Pons (tissue), 1 donor: ENCODE measurements at regions not wholly inside any gene's neighbourhood (a gene's known extent, or its start where the extent isn't known, plus 50 kb on each side); places are given as distances from the start of the nearest gene placed in this dataset.

ENCODE experiments used
- DNase-seq: peaks from one replicate; pipeline ENCODE4 v3.0.0-alpha.2; 2016; ENCODE audit warnings: low spot score

DNA sequence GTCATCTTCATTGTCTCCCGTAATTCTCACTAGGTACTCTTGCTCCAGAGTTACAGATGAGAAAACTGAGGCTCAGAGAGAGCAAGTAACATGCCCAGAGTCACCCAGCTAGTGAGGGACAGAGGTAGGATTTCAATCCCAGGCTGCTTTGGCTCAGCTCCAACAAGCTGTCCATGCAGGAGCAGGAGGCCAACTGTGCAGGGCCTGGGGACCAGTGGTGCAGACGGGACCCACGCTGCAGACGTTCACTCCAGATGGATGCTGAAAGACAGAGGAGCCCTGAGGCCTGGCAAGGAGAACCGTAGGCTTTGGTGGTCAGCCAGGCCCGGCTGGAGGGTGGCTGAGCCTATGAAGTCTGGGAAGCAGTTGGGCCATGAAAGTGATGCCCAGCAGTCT is 102.6 kb downstream of the MCFD2 start:
- no peak for DNase-seq
